ENCODE measurements at regions not wholly inside any gene's neighbourhood (a gene's known extent, or its start where the extent isn't known, plus 50 kb on each side); places are given as distances from the start of the nearest gene placed in this dataset.

GRCh38 chrX:121958886-121959285, 911.5 kb downstream of the GLUD2 start:
- peaks cover 5% of the 10 kb centered on the region for H3K9me3 ChIP-seq (ENCODE audit: low read depth, low read length)
- H3K27ac ChIP-seq (ENCODE audit: low read depth, low read length), result no peak overlapping the region
- DNase-seq (ENCODE audit: insufficient read length, low spot score, missing footprints), result no peak
- TF ChIP-seq, protein P1, sequence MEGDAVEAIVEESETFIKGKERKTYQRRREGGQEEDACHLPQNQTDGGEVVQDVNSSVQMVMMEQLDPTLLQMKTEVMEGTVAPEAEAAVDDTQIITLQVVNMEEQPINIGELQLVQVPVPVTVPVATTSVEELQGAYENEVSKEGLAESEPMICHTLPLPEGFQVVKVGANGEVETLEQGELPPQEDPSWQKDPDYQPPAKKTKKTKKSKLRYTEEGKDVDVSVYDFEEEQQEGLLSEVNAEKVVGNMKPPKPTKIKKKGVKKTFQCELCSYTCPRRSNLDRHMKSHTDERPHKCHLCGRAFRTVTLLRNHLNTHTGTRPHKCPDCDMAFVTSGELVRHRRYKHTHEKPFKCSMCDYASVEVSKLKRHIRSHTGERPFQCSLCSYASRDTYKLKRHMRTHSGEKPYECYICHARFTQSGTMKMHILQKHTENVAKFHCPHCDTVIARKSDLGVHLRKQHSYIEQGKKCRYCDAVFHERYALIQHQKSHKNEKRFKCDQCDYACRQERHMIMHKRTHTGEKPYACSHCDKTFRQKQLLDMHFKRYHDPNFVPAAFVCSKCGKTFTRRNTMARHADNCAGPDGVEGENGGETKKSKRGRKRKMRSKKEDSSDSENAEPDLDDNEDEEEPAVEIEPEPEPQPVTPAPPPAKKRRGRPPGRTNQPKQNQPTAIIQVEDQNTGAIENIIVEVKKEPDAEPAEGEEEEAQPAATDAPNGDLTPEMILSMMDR (IDR thresholded peaks at IDR 0.05; ENCODE audit: extremely low read depth, low read depth, low read length), result no peak
- no peaks in the 10 kb centered on the region for H3K79me2 ChIP-seq (ENCODE audit: insufficient read depth, low read length)
- no peaks in the 10 kb centered on the region for H3K27me3 ChIP-seq (ENCODE audit: insufficient read depth, low read length)
- H3K4me2 ChIP-seq (ENCODE audit: insufficient read depth, low read length), result no peak overlapping the region
- H4K20me1 ChIP-seq (ENCODE audit: insufficient read depth, low read length), result no peaks in the 10 kb centered on the region
- H3K4me3 ChIP-seq (ENCODE audit: insufficient read depth, low read length), result no peak overlapping the region
- H2AFZ ChIP-seq (ENCODE audit: low read length), result no peak overlapping the region
- H3K4me1 ChIP-seq (ENCODE audit: insufficient read depth, low read length), result no peaks in the 10 kb centered on the region
- no peaks in the 10 kb centered on the region for H3K36me3 ChIP-seq (ENCODE audit: insufficient read depth, low read length)

DNA sequence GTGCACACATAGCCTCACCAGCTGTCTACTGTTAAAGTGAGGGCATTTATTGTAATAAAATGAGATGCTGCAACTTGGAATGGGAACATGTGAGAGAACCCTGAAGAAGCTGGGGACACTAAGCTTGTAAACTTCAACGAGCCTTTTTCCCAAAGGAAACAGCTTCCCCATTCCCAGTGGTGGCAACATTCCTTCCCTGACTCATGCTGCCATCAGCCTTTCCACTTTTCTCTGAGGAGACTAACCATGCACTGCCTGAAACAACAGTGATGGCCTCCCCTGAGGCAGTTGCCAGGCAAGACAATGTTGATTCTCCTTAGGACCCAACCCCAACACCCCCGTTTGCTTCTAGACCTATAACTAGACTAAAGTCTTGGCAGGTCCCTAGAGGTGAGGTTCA, 928.3 kb downstream of the GLUD2 start:
- H2AFZ ChIP-seq (ENCODE audit: low read length), result no peak overlapping the region
- TF ChIP-seq, protein P1 (IDR thresholded peaks at IDR 0.05; ENCODE audit: extremely low read depth, low read depth, low read length), result no peak
- no peak for DNase-seq (ENCODE audit: insufficient read length, low spot score, missing footprints)
- H3K4me1 ChIP-seq (ENCODE audit: insufficient read depth, low read length), result no peaks in the 10 kb centered on the region
- H3K36me3 ChIP-seq (ENCODE audit: insufficient read depth, low read length), result no peaks in the 10 kb centered on the region
- no peak overlapping the region for H3K4me2 ChIP-seq (ENCODE audit: insufficient read depth, low read length)
- no peak overlapping the region for H3K4me3 ChIP-seq (ENCODE audit: insufficient read depth, low read length)
- no peak overlapping the region for H3K27ac ChIP-seq (ENCODE audit: low read depth, low read length)
- no peaks in the 10 kb centered on the region for H3K79me2 ChIP-seq (ENCODE audit: insufficient read depth, low read length)
- no peaks in the 10 kb centered on the region for H3K27me3 ChIP-seq (ENCODE audit: insufficient read depth, low read length)
- peaks cover 1% of the 10 kb centered on the region for H3K9me3 ChIP-seq (ENCODE audit: low read depth, low read length)
- no peaks in the 10 kb centered on the region for H4K20me1 ChIP-seq (ENCODE audit: insufficient read depth, low read length)

DNA sequence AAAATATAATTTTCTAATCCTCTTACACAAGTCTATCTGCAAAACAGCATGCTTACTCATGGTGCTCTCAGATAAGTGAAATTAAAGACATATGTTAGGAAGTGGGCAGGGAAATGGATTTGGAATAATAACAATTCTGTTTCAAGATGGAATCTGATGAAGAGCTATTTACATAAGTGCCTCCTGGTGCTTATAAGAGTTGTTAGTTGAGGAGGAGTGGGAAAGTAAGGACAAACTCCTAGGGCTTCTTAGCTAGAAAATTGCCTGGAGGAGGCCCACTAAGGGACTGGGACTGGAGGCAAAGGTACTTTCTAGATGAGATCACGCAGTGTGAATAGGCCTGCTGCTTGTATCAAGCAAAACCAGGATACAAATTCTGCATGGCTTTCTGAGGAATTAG, 939.8 kb downstream of the GLUD2 start:
- H4K20me1 ChIP-seq (ENCODE audit: insufficient read depth, low read length), result no peaks in the 10 kb centered on the region
- no peaks in the 10 kb centered on the region for H3K4me1 ChIP-seq (ENCODE audit: insufficient read depth, low read length)
- no peaks in the 10 kb centered on the region for H3K9me3 ChIP-seq (ENCODE audit: low read depth, low read length)
- no peaks in the 10 kb centered on the region for H3K36me3 ChIP-seq (ENCODE audit: insufficient read depth, low read length)
- TF ChIP-seq, protein P1 (IDR thresholded peaks at IDR 0.05; ENCODE audit: extremely low read depth, low read depth, low read length), result no peak
- DNase-seq (ENCODE audit: insufficient read length, low spot score, missing footprints), result no peak
- H3K79me2 ChIP-seq (ENCODE audit: insufficient read depth, low read length), result no peaks in the 10 kb centered on the region
- H3K4me2 ChIP-seq (ENCODE audit: insufficient read depth, low read length), result no peak overlapping the region
- no peaks in the 10 kb centered on the region for H3K27me3 ChIP-seq (ENCODE audit: insufficient read depth, low read length)
- H3K4me3 ChIP-seq (ENCODE audit: insufficient read depth, low read length), result no peak overlapping the region
- H2AFZ ChIP-seq (ENCODE audit: low read length), result no peak overlapping the region
- H3K27ac ChIP-seq (ENCODE audit: low read depth, low read length), result no peak overlapping the region

DNA sequence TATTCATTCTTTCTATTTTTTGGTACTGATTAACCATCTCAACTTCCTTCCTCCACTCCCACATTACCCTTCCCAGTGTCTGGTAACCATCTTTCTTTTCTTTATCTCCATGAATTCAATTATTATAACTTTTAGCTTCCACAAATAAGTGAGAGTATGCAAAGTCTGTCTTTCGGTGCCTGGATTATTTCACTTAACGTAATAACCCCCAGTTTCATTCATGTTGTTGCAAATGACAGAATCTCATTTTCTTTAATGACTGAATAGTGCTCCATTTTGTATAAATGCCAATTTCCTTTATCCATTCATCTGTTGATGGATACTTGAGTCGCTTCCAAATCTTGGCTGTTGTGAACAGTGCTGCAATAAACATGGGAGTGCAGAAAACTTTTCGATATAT, 940.4 kb downstream of the GLUD2 start:
- no peak overlapping the region for H2AFZ ChIP-seq (ENCODE audit: low read length)
- no peak overlapping the region for H3K4me2 ChIP-seq (ENCODE audit: insufficient read depth, low read length)
- H3K27me3 ChIP-seq (ENCODE audit: insufficient read depth, low read length), result no peaks in the 10 kb centered on the region
- H3K36me3 ChIP-seq (ENCODE audit: insufficient read depth, low read length), result no peaks in the 10 kb centered on the region
- TF ChIP-seq, protein P1 (IDR thresholded peaks at IDR 0.05; ENCODE audit: extremely low read depth, low read depth, low read length), result no peak
- no peaks in the 10 kb centered on the region for H4K20me1 ChIP-seq (ENCODE audit: insufficient read depth, low read length)
- H3K27ac ChIP-seq (ENCODE audit: low read depth, low read length), result no peak overlapping the region
- no peak for DNase-seq (ENCODE audit: insufficient read length, low spot score, missing footprints)
- no peaks in the 10 kb centered on the region for H3K9me3 ChIP-seq (ENCODE audit: low read depth, low read length)
- no peak overlapping the region for H3K4me3 ChIP-seq (ENCODE audit: insufficient read depth, low read length)
- no peaks in the 10 kb centered on the region for H3K79me2 ChIP-seq (ENCODE audit: insufficient read depth, low read length)
- no peaks in the 10 kb centered on the region for H3K4me1 ChIP-seq (ENCODE audit: insufficient read depth, low read length)

All from osteoblast (primary cell).